ENCODE measurements at regions not wholly inside any gene's neighbourhood (a gene's known extent, or its start where the extent isn't known, plus 50 kb on each side); places are given as distances from the start of the nearest gene placed in this dataset.

DNA sequence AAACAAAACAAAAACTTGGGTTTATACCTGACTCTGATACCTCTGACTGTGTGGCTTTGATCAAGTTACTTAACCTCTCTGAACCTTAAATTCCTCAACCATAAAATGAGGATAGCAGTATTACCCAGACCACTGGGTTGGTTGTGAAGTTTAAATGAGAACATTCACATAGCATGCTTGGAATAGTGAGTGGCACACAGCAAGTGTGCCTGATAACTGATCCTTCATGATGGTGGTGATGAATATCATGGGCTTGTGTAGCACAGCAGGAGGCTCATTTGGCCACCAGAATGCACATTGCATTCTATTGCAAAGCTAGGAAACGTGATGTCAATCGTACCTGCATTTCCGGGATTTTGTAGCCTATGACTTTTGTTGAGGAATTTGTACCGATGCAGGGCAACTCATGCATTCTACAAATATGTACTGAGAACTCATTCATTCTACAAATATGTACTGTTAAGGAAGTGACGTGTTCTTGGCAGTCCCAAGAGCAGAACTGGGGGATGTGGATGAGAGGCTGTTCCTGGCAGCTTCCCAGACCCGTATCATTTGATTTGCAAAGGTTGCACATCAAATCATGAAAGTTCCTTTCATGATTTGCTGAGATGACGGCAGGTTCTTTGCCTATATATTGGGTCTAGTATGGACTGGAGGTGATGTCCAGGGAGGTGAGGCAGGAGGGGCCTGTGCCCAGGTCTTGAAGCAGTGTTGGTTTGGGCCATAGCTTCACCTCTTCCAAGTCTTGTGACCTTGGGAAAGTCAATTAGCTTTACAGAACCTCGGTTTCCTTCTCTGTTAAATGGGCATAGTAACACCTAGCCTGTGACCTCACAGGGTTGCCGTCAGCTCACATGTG, 94.6 kb upstream of the SMNDC1 start (continued):
- TF ChIP-seq, protein P1, sequence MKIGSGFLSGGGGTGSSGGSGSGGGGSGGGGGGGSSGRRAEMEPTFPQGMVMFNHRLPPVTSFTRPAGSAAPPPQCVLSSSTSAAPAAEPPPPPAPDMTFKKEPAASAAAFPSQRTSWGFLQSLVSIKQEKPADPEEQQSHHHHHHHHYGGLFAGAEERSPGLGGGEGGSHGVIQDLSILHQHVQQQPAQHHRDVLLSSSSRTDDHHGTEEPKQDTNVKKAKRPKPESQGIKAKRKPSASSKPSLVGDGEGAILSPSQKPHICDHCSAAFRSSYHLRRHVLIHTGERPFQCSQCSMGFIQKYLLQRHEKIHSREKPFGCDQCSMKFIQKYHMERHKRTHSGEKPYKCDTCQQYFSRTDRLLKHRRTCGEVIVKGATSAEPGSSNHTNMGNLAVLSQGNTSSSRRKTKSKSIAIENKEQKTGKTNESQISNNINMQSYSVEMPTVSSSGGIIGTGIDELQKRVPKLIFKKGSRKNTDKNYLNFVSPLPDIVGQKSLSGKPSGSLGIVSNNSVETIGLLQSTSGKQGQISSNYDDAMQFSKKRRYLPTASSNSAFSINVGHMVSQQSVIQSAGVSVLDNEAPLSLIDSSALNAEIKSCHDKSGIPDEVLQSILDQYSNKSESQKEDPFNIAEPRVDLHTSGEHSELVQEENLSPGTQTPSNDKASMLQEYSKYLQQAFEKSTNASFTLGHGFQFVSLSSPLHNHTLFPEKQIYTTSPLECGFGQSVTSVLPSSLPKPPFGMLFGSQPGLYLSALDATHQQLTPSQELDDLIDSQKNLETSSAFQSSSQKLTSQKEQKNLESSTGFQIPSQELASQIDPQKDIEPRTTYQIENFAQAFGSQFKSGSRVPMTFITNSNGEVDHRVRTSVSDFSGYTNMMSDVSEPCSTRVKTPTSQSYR (CRISPR knock-in tag; IDR thresholded peaks at IDR 0.05; ENCODE audit: borderline replicate concordance), result no peak; the same call in 1 of the 2 replicates
- peak; percentile 11; the same call in 1 of the 2 replicates for TF ChIP-seq ZBTB21 (CRISPR knock-in tag; IDR thresholded peaks at IDR 0.05)
- TF ChIP-seq FOSL2 (CRISPR knock-in tag; IDR thresholded peaks at IDR 0.05), result peak; percentile 84
- no peak for TF ChIP-seq ZBTB8A (CRISPR knock-in tag; IDR thresholded peaks at IDR 0.05; ENCODE audit: borderline replicate concordance, low read depth)
- TF ChIP-seq ZNF263 (CRISPR knock-in tag; IDR thresholded peaks at IDR 0.05), result no peak
- no peak for TF ChIP-seq GZF1 (CRISPR knock-in tag; IDR thresholded peaks at IDR 0.05)
- TF ChIP-seq ZNF530 (CRISPR knock-in tag; IDR thresholded peaks at IDR 0.05; ENCODE audit: low read depth), result no peak
- TF ChIP-seq, protein P2, sequence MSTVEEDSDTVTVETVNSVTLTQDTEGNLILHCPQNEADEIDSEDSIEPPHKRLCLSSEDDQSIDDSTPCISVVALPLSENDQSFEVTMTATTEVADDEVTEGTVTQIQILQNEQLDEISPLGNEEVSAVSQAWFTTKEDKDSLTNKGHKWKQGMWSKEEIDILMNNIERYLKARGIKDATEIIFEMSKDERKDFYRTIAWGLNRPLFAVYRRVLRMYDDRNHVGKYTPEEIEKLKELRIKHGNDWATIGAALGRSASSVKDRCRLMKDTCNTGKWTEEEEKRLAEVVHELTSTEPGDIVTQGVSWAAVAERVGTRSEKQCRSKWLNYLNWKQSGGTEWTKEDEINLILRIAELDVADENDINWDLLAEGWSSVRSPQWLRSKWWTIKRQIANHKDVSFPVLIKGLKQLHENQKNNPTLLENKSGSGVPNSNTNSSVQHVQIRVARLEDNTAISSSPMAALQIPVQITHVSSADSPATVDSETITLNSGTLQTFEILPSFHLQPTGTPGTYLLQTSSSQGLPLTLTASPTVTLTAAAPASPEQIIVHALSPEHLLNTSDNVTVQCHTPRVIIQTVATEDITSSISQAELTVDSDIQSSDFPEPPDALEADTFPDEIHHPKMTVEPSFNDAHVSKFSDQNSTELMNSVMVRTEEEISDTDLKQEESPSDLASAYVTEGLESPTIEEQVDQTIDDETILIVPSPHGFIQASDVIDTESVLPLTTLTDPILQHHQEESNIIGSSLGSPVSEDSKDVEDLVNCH (CRISPR knock-in tag; IDR thresholded peaks at IDR 0.05), result no peak
- no peak for TF ChIP-seq ZNF253 (CRISPR knock-in tag; IDR thresholded peaks at IDR 0.05; ENCODE audit: borderline replicate concordance)
- TF ChIP-seq TEAD2 (CRISPR knock-in tag; IDR thresholded peaks at IDR 0.05), result no peak
- 0 out of 2 replicates have a peak, but pooled peaks have one; percentile 35 for TF ChIP-seq ZNF629 (CRISPR knock-in tag; conservative IDR thresholded peaks at IDR 0.05)
- peak; percentile 31; the same call in 1 of the 2 replicates for TF ChIP-seq ZNF768 (CRISPR knock-in tag; IDR thresholded peaks at IDR 0.05)
- TF ChIP-seq ELF3 (CRISPR knock-in tag; IDR thresholded peaks at IDR 0.05), result peak; percentile 41; the same call in 1 of the 2 replicates
- no peak for TF ChIP-seq ZNF30 (CRISPR knock-in tag; IDR thresholded peaks at IDR 0.05)
- TF ChIP-seq ZNF451 (CRISPR knock-in tag; IDR thresholded peaks at IDR 0.05), result no peak
- peak in 1 of 2 experiments; percentile 54; a peak in 1 of 4 replicates for TF ChIP-seq EP300 (IDR thresholded peaks at IDR 0.05; ENCODE audit: low read depth in 2 of 2, low read length in 2 of 2)
- TF ChIP-seq EP300 (CRISPR knock-in tag; IDR thresholded peaks at IDR 0.05; ENCODE audit: borderline replicate concordance), result no peak
- no peak for TF ChIP-seq ZNF773 (CRISPR knock-in tag; IDR thresholded peaks at IDR 0.05; ENCODE audit: borderline replicate concordance)
- TF ChIP-seq, protein P3, sequence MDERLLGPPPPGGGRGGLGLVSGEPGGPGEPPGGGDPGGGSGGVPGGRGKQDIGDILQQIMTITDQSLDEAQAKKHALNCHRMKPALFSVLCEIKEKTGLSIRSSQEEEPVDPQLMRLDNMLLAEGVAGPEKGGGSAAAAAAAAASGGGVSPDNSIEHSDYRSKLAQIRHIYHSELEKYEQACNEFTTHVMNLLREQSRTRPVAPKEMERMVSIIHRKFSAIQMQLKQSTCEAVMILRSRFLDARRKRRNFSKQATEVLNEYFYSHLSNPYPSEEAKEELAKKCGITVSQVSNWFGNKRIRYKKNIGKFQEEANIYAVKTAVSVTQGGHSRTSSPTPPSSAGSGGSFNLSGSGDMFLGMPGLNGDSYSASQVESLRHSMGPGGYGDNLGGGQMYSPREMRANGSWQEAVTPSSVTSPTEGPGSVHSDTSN (CRISPR knock-in tag; IDR thresholded peaks at IDR 0.05), result no peak
- no peak for TF ChIP-seq ZNF75D (CRISPR knock-in tag; IDR thresholded peaks at IDR 0.05; ENCODE audit: borderline replicate concordance)
- TF ChIP-seq, protein P4, sequence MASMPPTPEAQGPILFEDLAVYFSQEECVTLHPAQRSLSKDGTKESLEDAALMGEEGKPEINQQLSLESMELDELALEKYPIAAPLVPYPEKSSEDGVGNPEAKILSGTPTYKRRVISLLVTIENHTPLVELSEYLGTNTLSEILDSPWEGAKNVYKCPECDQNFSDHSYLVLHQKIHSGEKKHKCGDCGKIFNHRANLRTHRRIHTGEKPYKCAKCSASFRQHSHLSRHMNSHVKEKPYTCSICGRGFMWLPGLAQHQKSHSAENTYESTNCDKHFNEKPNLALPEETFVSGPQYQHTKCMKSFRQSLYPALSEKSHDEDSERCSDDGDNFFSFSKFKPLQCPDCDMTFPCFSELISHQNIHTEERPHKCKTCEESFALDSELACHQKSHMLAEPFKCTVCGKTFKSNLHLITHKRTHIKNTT (CRISPR knock-in tag; IDR thresholded peaks at IDR 0.05), result no peak
- no peak for TF ChIP-seq MEF2D (CRISPR knock-in tag; IDR thresholded peaks at IDR 0.05)
- no peak for TF ChIP-seq ZNF256 (CRISPR knock-in tag; conservative IDR thresholded peaks at IDR 0.05)
- TF ChIP-seq MED13 (CRISPR knock-in tag; IDR thresholded peaks at IDR 0.05), result no peak

Data from HepG2 (cell line).